Keratinocyte (primary cell): ENCODE measurements at regions not wholly inside any gene's neighbourhood (a gene's known extent, or its start where the extent isn't known, plus 50 kb on each side); places are given as distances from the start of the nearest gene placed in this dataset.

ENCODE experiments used
- DNase-seq: peaks from one replicate; pipeline ENCODE4 v3.0.0-alpha.2; 2011; ENCODE audit warnings: low read depth, missing footprints, low spot score
- FAIRE-seq: peaks from 2 replicates; lab custom pipeline; 2011; peaks lifted over from hg19 to GRCh38; lab: Jason Lieb, UNC
- H2AFZ ChIP-seq: 2 replicates; pipeline ENCODE4 v1.6.0; 2012; ENCODE audit warnings: low read length, control low read depth, inconsistent platforms; ENCODE audit not compliant: control insufficient read depth
- H3K27ac ChIP-seq: 2 replicates; pipeline ENCODE4 v1.5.1; 2011; ENCODE audit warnings: low read length; ENCODE audit not compliant: control insufficient read depth, insufficient read depth
- H3K27me3 ChIP-seq: 3 replicates; pipeline ENCODE4 v1.6.0; 2011; ENCODE audit warnings: low read length; ENCODE audit not compliant: control insufficient read depth, insufficient read depth; ENCODE audit errors: extremely low read depth
- H3K36me3 ChIP-seq, 2 experiments: 2 replicates in 1 of 2; 3 replicates in 1 of 2; pipeline ENCODE4 v1.5.1; 2011; ENCODE audit warnings: low read length in 2 of 2, mild to moderate bottlenecking in 1 of 2; ENCODE audit not compliant: control insufficient read depth in 2 of 2, insufficient read depth in 2 of 2; ENCODE audit errors: extremely low read depth in 1 of 2
- H3K4me1 ChIP-seq: 3 replicates; pipeline ENCODE4 v1.5.1; 2011; ENCODE audit warnings: low read length; ENCODE audit not compliant: control insufficient read depth, insufficient read depth; ENCODE audit errors: extremely low read depth
- H3K4me2 ChIP-seq: 3 replicates; pipeline ENCODE4 v1.6.0; 2011; ENCODE audit warnings: low read depth, low read length; ENCODE audit not compliant: control insufficient read depth, insufficient read depth; ENCODE audit errors: extremely low read depth
- H3K4me3 ChIP-seq, 3 experiments: fragments of 200-600 bp in 1 of 3; sonication (generic) in 1 of 3; 2 replicates in 2 of 3; 3 replicates in 1 of 3; pipeline ENCODE4 v1.5.1; 2011 to 2016; ENCODE audit warnings: low read length in 3 of 3, mild to moderate bottlenecking in 3 of 3, control low read depth in 2 of 3, inconsistent platforms in 1 of 3, low read depth in 1 of 3, mixed read lengths in 1 of 3, mixed run types in 1 of 3, moderate library complexity in 1 of 3; ENCODE audit not compliant: control insufficient read depth in 2 of 3, insufficient read depth in 2 of 3; ENCODE audit errors: extremely low read depth in 1 of 3
- H3K79me2 ChIP-seq: 2 replicates; pipeline ENCODE4 v1.6.0; 2012; ENCODE audit warnings: low read length; ENCODE audit not compliant: control insufficient read depth, insufficient read depth
- H3K9ac ChIP-seq: 3 replicates; pipeline ENCODE4 v1.6.0; 2011; ENCODE audit warnings: low read length; ENCODE audit not compliant: control insufficient read depth, insufficient read depth; ENCODE audit errors: extremely low read depth
- H3K9me1 ChIP-seq: 3 replicates; pipeline ENCODE4 v1.6.0; 2011; ENCODE audit warnings: low read length; ENCODE audit not compliant: control insufficient read depth, insufficient read depth; ENCODE audit errors: extremely low read depth
- H3K9me3 ChIP-seq: 2 replicates; pipeline ENCODE4 v1.5.1; 2012; ENCODE audit warnings: low read depth, low read length; ENCODE audit not compliant: control insufficient read depth
- H4K20me1 ChIP-seq: 3 replicates; pipeline ENCODE4 v1.6.0; 2011; ENCODE audit warnings: low read length; ENCODE audit not compliant: control insufficient read depth, insufficient read depth; ENCODE audit errors: extremely low read depth
- CTCF ChIP-seq, 3 experiments: IDR thresholded peaks in 1 of 3; conservative IDR thresholded peaks in 1 of 3; optimal IDR thresholded peaks in 1 of 3; 2 replicates in 2 of 3; 3 replicates in 1 of 3; pipeline versions ENCODE3 to v1.5.1; 2011; ENCODE audit warnings: low read length in 3 of 3, mild to moderate bottlenecking in 3 of 3, moderate library complexity in 2 of 3, control low read depth in 1 of 3, inconsistent platforms in 1 of 3; ENCODE audit not compliant: insufficient read depth in 2 of 3; ENCODE audit errors: extremely low read depth in 1 of 3
- EZH2 ChIP-seq: IDR thresholded peaks from one replicate; pipeline ENCODE4 v1.6.1; 2012; ENCODE audit warnings: inconsistent platforms, mild to moderate bottlenecking, low read length, moderate library complexity
- dilution Hi-C: fragments of 300-500 bp; cut with MboI; formaldehyde crosslinking; loops from one replicate; pipeline ENCODE4 v1.7.0; 2020; ENCODE audit warnings: low sequenced_read_pairs; ENCODE audit not compliant: extremely low pct_ligation_motif_present

DNA sequence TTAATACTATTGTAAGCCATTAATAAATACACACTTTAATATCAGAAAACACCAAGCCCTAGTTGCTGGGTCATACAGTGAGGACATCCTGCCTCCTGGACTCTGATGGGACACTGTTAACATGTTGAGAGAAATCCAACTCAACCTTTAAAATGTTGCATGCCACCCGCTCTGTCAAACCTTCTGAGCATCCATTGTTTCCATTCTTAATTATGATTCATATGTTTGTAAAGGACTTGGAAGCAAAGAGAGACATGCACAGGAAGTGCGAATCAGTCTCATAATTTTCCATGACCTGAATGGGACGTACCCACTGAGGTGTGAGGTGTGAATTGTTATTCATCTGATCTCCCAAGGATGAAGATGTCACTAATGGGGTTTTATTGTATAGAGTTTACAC is 186.4 kb downstream of the CAAP1 start:
- no peaks in the 10 kb centered on the region for H3K4me1 ChIP-seq
- dilution Hi-C loops: no loop called here
- no peak overlapping the region for H3K27ac ChIP-seq
- no peaks in the 10 kb centered on the region for H3K9me1 ChIP-seq
- no peaks in the 10 kb centered on the region for H3K79me2 ChIP-seq
- no peak overlapping the region for H3K4me3 ChIP-seq
- FAIRE-seq (no peak), DNase-seq (no peak)
- no peaks in the 10 kb centered on the region for H3K27me3 ChIP-seq
- H3K4me2 ChIP-seq: no peak overlapping the region
- H3K36me3 ChIP-seq: no peaks in the 10 kb centered on the region
- H3K9ac ChIP-seq: no peak overlapping the region
- H3K9me3 ChIP-seq: no peaks in the 10 kb centered on the region
- H2AFZ ChIP-seq: no peak overlapping the region
- no peak for TF ChIP-seq CTCF (optimal IDR thresholded peaks at IDR 0.05 in 1 of 3, IDR thresholded peaks at IDR 0.05 in 1 of 3, conservative IDR thresholded peaks at IDR 0.05 in 1 of 3; ENCODE audit: extremely low read depth in 1 of 3, insufficient read depth in 2 of 3, low read length in 3 of 3)
- H4K20me1 ChIP-seq: no peaks in the 10 kb centered on the region

GRCh38 chr9:26695298-26695622 is 197.3 kb downstream of the CAAP1 start:
- Histone ChIP-seq H3K9ac (no peak overlapping the region), H3K9me3 (no peaks in the 10 kb centered on the region), H4K20me1 (no peaks in the 10 kb centered on the region), H3K27me3 (no peaks in the 10 kb centered on the region), H3K4me3 (no peak overlapping the region), H3K79me2 (no peaks in the 10 kb centered on the region), H3K36me3 (no peaks in the 10 kb centered on the region), H3K27ac (no peak overlapping the region), H3K4me1 (no peaks in the 10 kb centered on the region), H2AFZ (no peak overlapping the region), H3K9me1 (no peaks in the 10 kb centered on the region), H3K4me2 (no peak overlapping the region)
- DNase-seq: no peak
- TF ChIP-seq CTCF (optimal IDR thresholded peaks at IDR 0.05 in 1 of 3, IDR thresholded peaks at IDR 0.05 in 1 of 3, conservative IDR thresholded peaks at IDR 0.05 in 1 of 3; ENCODE audit: extremely low read depth in 1 of 3, insufficient read depth in 2 of 3, low read length in 3 of 3): no peak
- no peak for TF ChIP-seq EZH2
- no peak for FAIRE-seq
- dilution Hi-C loops: no loop called here
